PC-9 (cell line): ENCODE measurements at regions not wholly inside any gene's neighbourhood (a gene's known extent, or its start where the extent isn't known, plus 50 kb on each side); places are given as distances from the start of the nearest gene placed in this dataset.

Source experiments
- BruUV-seq: library from RNA; stranded (reverse); fragments of 400-500 nt; replicated peaks from 2 replicates; lab custom pipeline; 2021; lab: Mats Ljungman, UMichigan
- CTCF ChIA-PET: fragments of 300-600 bp; sonication (Branson Sonifier 250); formaldehyde crosslinking; loops from one replicate; lab custom pipeline; 2022; ENCODE audit warnings: antibody characterized with exemption; lab: Charles Lee
- POLR2A ChIA-PET: fragments of 300-600 bp; sonication (Branson Sonifier 250); formaldehyde crosslinking; loops from one replicate; lab custom pipeline; 2022; ENCODE audit warnings: antibody characterized with exemption; ENCODE audit not compliant: unreplicated experiment; lab: Charles Lee
- DNase-seq, 2 experiments: peaks; one replicate each; pipeline versions ENCODE4 v3.0.0 to v3.0.0-alpha.2; 2015 to 2022; ENCODE audit warnings: mixed read lengths in 1 of 2
- H2AFZ ChIP-seq: fragments of 200-600 bp; sonication (generic); 2 replicates; pipeline ENCODE4 v1.8.1; 2017; ENCODE audit warnings: antibody characterized with exemption
- H3F3A ChIP-seq: fragments of 200-600 bp; sonication (generic); 2 replicates; pipeline ENCODE4 v1.8.1; 2017; ENCODE audit warnings: antibody characterized with exemption, mild to moderate bottlenecking, low read depth; ENCODE audit not compliant: insufficient read depth
- H3K27ac ChIP-seq: fragments of 200-600 bp; sonication (generic); 2 replicates; pipeline ENCODE4 v1.6.1; 2016; ENCODE audit warnings: mixed run types
- H3K27me3 ChIP-seq: fragments of 200-600 bp; sonication (generic); 2 replicates; pipeline ENCODE4 v1.6.1; 2016; ENCODE audit warnings: low read depth, mixed run types; ENCODE audit not compliant: insufficient read depth
- H3K36me3 ChIP-seq: fragments of 200-600 bp; sonication (generic); 2 replicates; pipeline ENCODE4 v1.6.1; 2016; ENCODE audit warnings: low read depth, mixed run types
- H3K4me1 ChIP-seq: fragments of 200-600 bp; sonication (generic); replicated peaks from 2 replicates; pipeline ENCODE4 v1.6.1; 2016; ENCODE audit warnings: mixed run types; ENCODE audit not compliant: insufficient read depth
- H3K4me2 ChIP-seq: fragments of 200-600 bp; sonication (generic); 2 replicates; pipeline ENCODE4 v1.6.1; 2017; ENCODE audit warnings: mixed run types
- H3K4me3 ChIP-seq: fragments of 200-600 bp; sonication (generic); 2 replicates; pipeline ENCODE4 v1.6.1; 2016; ENCODE audit warnings: mixed run types
- H3K79me2 ChIP-seq: fragments of 200-600 bp; sonication (generic); 2 replicates; pipeline ENCODE4 v1.6.1; 2017; ENCODE audit warnings: low read depth, mixed run types
- H3K9me2 ChIP-seq: fragments of 200-600 bp; sonication (generic); 2 replicates; pipeline ENCODE4 v1.8.1; 2017; ENCODE audit warnings: mild to moderate bottlenecking; ENCODE audit not compliant: insufficient read depth
- H3K9me3 ChIP-seq: fragments of 200-600 bp; sonication (generic); 2 replicates; pipeline ENCODE4 v1.8.1; 2016; ENCODE audit warnings: low read depth; ENCODE audit not compliant: insufficient read depth
- H4K20me1 ChIP-seq: fragments of 200-600 bp; sonication (generic); 2 replicates; pipeline ENCODE4 v1.8.1; 2017; ENCODE audit not compliant: insufficient read depth
- EZH2 ChIP-seq: fragments of 200-600 bp; sonication (generic); IDR thresholded peaks from 2 replicates; pipeline ENCODE4 v1.8.0; 2017; ENCODE audit warnings: antibody characterized with exemption, low read depth
- intact Hi-C: fragments of 100-400 bp; cut with micrococcal nuclease; formaldehyde crosslinking; loops from one replicate; pipeline ENCODE4 v1.10.0; 2022; ENCODE audit not compliant: unreplicated experiment
- TF ChIP-seq, protein P1 (sequence below): fragments of 200-600 bp; sonication (generic); conservative IDR thresholded peaks from 2 replicates; pipeline ENCODE4 v1.6.1; 2017; ENCODE audit warnings: mixed run types, antibody characterized with exemption, mild to moderate bottlenecking, moderate library complexity

DNA sequence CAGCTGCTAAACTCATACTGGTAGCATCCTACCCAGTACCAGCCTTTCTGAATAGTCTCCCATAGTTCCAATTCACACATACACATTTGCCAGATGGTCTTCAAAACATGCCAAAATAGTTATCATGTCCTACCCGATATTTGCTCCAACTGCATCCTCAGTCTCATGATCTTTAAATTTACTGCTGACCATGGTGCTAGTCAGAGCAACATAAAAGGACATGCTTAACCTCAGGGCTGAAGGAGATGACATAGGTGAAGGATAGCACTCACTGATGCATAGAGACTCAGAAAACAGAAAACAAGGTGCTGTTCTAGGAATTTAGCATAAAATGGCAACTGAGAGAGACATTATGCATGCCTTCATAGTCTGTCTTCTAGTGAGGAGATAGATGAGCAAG lies 200.6 kb upstream of the CCL2 start:
- Histone ChIP-seq H4K20me1 (no peaks in the 10 kb centered on the region), H3K27ac (no peak overlapping the region), H3K4me1 (no peaks in the 10 kb centered on the region), H3K27me3 (no peaks in the 10 kb centered on the region; the same call in 1 of the 2 replicates), H3K4me2 (no peak overlapping the region), H3K79me2 (no peaks in the 10 kb centered on the region), H3K9me3 (no peaks in the 10 kb centered on the region), H3K4me3 (no peak overlapping the region), H3F3A (no peaks in the 10 kb centered on the region), H3K36me3 (no peaks in the 10 kb centered on the region), H2AFZ (no peak overlapping the region), H3K9me2 (no peaks in the 10 kb centered on the region)
- intact Hi-C loops = no loop called here
- DNase-seq = no peak
- ChIA-PET CTCF (no interaction called here), POLR2A (no interaction called here)
- no TSS peak for BruUV-seq
- TF ChIP-seq, protein P1, sequence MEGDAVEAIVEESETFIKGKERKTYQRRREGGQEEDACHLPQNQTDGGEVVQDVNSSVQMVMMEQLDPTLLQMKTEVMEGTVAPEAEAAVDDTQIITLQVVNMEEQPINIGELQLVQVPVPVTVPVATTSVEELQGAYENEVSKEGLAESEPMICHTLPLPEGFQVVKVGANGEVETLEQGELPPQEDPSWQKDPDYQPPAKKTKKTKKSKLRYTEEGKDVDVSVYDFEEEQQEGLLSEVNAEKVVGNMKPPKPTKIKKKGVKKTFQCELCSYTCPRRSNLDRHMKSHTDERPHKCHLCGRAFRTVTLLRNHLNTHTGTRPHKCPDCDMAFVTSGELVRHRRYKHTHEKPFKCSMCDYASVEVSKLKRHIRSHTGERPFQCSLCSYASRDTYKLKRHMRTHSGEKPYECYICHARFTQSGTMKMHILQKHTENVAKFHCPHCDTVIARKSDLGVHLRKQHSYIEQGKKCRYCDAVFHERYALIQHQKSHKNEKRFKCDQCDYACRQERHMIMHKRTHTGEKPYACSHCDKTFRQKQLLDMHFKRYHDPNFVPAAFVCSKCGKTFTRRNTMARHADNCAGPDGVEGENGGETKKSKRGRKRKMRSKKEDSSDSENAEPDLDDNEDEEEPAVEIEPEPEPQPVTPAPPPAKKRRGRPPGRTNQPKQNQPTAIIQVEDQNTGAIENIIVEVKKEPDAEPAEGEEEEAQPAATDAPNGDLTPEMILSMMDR = no peak
- no peak for TF ChIP-seq EZH2

DNA sequence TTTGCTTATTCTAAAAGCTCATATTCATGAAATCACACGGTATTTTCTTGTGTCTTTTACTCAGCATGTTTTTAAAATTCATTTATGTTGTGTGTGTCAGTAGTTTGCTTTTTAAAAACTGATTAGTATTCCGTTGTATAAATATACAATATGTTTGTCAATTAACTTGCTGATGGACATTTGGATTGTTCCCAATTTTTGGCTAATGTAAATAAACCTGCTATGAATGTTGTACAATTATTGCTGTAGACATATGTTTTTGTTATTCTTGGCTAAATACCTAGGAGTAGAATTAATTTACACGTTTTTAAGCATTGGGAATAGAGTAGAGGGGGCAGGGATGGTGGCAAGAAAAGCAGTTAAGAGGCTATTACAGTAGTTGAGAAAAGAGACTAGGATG lies 199.5 kb upstream of the CCL2 start:
- no peaks in the 10 kb centered on the region for H3K79me2 ChIP-seq
- H3K4me1 ChIP-seq = no peaks in the 10 kb centered on the region
- H2AFZ ChIP-seq = no peak overlapping the region
- DNase-seq = no peak
- no peak overlapping the region for H3K4me3 ChIP-seq
- intact Hi-C loops = no loop called here
- no peak overlapping the region for H3K27ac ChIP-seq
- no peak overlapping the region for H3K4me2 ChIP-seq
- TF ChIP-seq, protein P1 = no peak
- no peak for TF ChIP-seq EZH2
- no peaks in the 10 kb centered on the region for H3F3A ChIP-seq
- no peaks in the 10 kb centered on the region for H3K36me3 ChIP-seq
- BruUV-seq = no TSS peak
- CTCF ChIA-PET = no interaction called here
- no peaks in the 10 kb centered on the region for H4K20me1 ChIP-seq
- POLR2A ChIA-PET = no interaction called here
- H3K9me2 ChIP-seq = no peaks in the 10 kb centered on the region
- H3K27me3 ChIP-seq = no peaks in the 10 kb centered on the region
- no peaks in the 10 kb centered on the region for H3K9me3 ChIP-seq

DNA sequence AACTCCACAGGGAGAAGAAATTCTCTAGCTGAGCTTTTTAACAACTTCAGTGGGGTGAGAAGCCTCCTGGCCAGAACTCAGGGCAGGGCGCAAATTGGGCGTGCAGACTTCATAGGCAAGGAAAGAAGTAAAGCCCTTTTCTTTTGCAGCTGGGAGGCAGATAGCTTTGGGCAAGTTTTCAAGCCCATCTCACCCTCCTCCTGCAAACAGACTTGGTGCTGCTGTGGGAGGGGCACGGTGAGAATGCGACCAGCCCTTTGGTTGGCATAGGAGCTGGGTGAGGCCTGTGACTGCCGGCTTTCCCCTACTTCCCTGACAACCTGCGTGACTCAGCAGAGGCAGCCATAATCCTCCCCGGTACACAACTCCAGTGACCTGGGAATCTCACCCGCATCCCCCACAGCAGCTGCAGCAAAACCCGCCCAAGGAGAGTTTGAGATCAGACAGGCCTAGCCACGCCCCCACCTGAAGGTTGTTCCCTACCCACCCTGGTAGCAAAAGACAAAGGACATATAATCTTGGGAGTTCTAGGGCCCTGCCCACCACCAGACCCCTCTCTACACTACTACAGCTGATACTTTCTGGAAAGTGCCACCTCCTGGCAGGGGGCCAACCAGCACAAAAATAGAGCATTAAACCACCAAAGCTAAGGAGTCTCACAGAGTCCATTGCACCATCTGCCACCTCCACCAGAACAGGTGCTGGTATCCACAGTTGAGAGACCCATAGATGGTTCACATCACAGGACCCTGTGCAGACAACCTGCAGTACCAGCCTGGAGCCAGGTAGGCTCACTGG lies 195.5 kb upstream of the CCL2 start:
- no peak overlapping the region for H3K27ac ChIP-seq
- H3F3A ChIP-seq = no peaks in the 10 kb centered on the region
- BruUV-seq = no TSS peak
- no peak overlapping the region for H3K4me2 ChIP-seq
- no peak overlapping the region for H3K4me3 ChIP-seq
- no peaks in the 10 kb centered on the region for H3K36me3 ChIP-seq
- H3K79me2 ChIP-seq = no peaks in the 10 kb centered on the region
- no peaks in the 10 kb centered on the region for H3K4me1 ChIP-seq
- no peaks in the 10 kb centered on the region for H3K9me2 ChIP-seq
- H3K27me3 ChIP-seq = no peaks in the 10 kb centered on the region
- DNase-seq = no peak
- no peak overlapping the region for H2AFZ ChIP-seq
- no peak for TF ChIP-seq EZH2
- TF ChIP-seq, protein P1 = no peak
- no peaks in the 10 kb centered on the region for H3K9me3 ChIP-seq
- no peaks in the 10 kb centered on the region for H4K20me1 ChIP-seq
- POLR2A ChIA-PET = no interaction called here
- intact Hi-C loops = no loop called here
- CTCF ChIA-PET = no interaction called here
